Right ventricle myocardium superior (tissue), 1 donor: ENCODE measurements at regions not wholly inside any gene's neighbourhood (a gene's known extent, or its start where the extent isn't known, plus 50 kb on each side); places are given as distances from the start of the nearest gene placed in this dataset.

Experiments used
- ATAC-seq: fragments of 200-7000 bp; cut with Tn5 transposase; one replicate; pipeline ENCODE4 v1.9.1; 2020; ENCODE audit warnings: mild to moderate bottlenecking; ENCODE audit not compliant: poor library complexity
- DNase-seq: peaks from one replicate; pipeline ENCODE4 v3.0.0-alpha.2; 2020
- intact Hi-C: fragments of 100-400 bp; cut with DNase I; formaldehyde crosslinking; loops from one replicate; pipeline ENCODE4 v1.11.2; 2022
- donor health status: DM: no; HTN: yes; CAD: no; lungs with severe emphysema.

DNA sequence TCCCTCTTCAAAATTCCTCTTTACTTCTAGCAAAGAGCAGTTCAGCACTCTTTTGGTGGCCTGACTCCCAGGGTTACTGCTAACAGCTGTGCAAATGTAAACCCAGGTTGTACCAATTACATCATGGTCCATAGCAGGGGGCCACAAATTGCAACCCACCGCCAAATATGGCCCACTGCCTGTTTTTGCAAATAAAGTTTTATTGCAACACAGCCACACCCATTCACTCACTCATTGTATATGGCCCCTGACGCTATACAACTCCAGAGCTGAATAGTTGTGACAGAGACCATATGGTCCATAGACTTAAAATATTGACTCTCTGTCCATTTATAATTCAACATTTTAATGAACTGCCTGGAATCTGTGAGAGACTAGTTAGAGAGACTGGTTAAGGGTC is 233.4 kb downstream of the NFATC2 start:
- intact Hi-C loops, result loop anchor here (10.0 kb wide), 2 partner anchors 84 to 514 kb away; partner anchors contain the start of gene BCAS4
- no peak for ATAC-seq
- no peak for DNase-seq

DNA sequence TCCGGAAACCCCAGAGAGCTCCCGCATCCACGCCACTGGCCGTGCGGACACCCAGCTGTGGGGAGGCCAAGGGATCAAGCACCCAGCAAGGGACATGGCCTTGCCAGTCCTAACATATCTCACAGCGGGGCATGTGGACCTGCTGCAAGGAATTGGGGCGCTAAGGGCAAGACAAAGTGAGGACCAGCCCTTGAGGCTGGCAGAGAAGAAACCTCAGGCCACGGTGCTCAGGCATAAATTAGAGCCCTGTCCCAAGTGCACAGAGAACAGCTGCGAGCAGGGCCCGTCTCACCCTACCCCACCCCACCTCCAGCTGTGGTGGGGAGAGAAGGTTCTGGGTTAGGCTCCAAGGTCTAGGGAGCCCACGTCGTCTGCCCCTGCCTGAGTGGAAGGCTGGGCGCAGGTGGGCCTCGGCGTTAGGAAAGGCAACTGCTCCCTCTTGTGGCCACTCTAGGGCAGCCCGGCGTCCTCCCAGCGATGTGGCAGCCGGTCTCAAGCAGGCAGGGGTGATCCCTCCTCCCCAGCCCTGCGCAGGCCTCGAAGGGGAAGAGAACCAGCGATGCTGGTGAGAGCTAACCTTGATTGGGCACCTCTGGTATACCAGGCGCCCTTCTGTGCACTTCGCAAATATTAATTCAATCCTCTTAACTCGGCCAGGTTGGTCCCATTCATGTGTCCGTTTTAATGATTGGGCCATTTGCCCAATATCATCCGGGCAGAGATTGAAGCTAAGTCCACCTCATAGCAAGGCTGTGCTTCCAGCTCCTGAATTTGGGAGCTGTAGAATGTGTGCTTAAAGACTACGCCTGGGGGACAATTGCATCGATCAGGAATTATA is 235.8 kb downstream of the NFATC2 start:
- DNase-seq (peak; percentile 84), ATAC-seq (peak; percentile 95)
- intact Hi-C loops, result loop anchor here (1.0 to 10.0 kb wide), 3 partner anchors 82 to 512 kb away; partner anchors contain the start of gene BCAS4

DNA sequence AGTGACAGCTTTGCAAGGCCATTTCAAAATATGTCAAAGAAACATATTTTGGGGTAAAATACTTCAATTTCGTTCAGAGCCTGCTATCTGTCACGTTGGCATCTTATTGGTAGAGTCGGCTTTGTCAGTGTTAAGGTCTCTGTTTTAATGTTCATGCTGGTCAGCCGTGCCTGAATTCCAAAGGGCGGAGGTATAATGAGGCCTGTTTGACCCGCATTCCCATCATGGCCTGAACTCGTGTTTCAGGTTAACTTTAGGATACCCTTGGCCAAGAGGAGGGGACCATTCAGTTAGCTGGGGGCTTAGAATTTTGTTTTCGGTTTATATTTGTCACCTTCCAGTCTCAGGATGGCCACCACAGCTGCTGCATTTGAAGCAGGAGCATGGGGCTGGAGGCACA is 236.4 kb downstream of the NFATC2 start:
- ATAC-seq (no peak), DNase-seq (no peak)
- intact Hi-C loops, result loop anchor here (1.0 to 10.0 kb wide), 3 partner anchors 81 to 511 kb away; partner anchors contain the start of gene BCAS4

DNA sequence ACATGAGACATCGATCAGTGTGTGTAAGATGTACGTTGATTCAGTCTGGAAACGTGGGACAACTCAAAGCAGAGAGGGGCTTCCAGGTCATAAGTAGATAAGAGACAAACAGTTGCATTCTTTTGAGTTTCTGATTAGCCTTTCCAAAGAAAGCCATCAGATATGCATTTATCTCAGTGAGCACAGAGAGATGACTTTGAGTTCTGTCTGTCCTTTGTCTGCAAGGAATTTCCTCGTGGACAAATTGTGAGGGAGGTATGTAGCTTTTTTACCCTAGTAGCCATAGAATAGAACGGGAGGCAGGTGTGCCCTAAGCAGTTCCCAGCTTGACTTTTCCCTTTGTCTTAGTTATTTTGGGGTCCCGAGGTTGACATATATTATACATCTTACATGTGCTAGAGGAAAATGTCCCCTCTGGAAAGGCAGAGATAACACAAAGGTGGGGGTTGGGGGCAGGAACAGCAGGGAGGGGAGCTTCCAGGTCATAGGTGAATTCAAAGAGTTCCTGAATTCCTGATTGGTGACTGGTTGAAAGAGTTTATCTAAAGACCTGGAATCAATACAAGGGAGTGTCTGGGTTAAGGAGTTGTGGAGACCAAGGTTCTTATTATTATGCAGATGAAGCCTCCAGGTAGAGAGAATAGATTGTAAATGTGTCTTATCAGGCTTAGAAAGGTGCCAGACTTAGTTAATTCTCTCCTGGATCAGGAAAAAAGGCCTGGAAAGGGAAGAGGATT is 237.0 kb downstream of the NFATC2 start:
- ATAC-seq (no peak), DNase-seq (no peak)
- intact Hi-C loops, result loop anchor here (1.0 to 10.0 kb wide), 3 partner anchors 81 to 511 kb away; partner anchors contain the start of gene BCAS4

DNA sequence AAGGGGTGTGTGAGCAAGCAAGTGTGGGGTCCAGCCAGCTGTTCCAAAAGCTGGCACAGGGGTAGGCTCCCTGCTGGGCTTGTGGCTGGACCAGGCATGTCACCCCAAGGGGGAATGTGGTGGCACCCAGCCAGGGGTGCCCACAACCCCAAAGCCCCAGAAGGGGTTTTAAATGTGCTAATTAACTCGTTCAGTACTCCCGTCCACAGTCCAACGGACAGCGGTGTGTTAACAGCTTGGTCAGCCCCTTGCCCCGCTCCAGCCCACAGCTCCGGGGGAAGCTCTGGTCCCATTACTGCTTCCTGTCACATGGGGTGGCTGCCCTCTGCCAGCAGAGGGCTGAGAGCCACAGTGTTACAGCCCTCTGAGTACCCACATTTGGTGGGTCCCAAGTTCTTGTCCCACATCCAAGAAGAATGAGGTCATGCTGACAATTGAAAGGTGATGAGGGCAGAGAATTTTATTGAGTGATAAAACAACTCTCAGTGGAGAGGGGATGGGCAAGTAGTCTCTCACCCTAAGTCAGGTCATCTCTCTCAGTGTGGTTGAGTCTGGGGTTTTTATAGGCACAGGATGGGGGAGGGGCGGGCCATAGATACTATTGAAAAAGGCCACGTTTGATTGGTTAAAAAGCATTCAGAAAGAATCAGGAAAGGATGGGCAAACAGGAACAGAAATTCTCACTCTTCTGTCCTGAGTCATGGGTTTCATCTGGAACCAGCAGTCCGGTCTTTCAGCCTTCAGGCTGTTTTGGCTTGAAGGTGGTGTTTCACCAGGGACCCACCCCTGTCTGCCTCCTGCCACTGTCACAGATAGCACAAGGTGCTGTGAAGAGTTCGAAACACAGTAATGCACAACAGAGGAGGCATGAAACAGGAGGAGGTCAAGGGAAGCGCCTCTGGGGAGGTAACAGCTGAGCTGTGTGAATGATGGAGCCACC is 238.5 kb downstream of the NFATC2 start:
- DNase-seq (no peak), ATAC-seq (no peak)
- intact Hi-C loops, result loop anchor here (10.0 kb wide), 2 partner anchors 79 to 509 kb away; partner anchors contain the start of gene BCAS4

DNA sequence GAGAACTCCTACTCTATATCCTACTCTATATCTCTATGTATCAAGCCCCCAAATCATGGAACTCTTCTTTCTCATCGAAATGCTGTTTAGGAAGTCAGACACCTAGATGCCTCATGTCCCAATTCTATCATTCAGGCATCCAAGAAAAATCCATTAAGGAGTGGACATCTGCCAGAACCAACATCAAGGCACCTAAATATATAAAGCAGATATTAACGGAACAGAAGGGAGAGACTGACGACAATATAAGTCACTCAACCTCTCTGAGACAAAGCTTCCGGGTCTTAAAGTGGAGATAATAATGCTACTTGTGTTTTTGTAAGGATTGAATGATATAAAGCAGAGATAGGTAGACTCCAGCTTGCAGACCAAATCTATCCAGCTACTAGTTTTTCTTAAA is 241.5 kb downstream of the NFATC2 start:
- no peak for ATAC-seq
- intact Hi-C loops, result loop anchor here (10.0 kb wide), 2 partner anchors 76 to 506 kb away; partner anchors contain the start of gene BCAS4
- DNase-seq, result no peak

DNA sequence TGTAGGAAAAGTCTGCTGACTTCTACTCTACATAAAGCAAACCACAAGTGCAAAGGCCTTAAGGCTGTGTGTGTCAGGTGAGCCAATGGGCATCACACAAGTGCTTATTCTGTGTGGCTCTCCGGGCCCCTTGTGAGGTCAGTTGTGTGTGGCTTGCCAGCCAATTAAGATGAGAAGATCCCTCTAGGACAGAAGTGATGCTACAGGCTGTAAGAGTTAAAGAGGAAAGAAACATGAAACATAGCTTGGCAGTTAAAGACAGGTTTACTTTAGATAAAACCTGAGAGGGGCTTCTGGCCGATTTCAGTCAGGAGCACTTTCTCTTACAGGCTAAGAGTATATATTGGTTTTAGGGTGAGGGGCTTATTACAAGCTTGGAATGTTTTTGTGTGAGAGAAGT is 242.4 kb downstream of the NFATC2 start:
- no peak for ATAC-seq
- no peak for DNase-seq
- intact Hi-C loops, result loop anchor here (10.0 kb wide), 2 partner anchors 75 to 505 kb away; partner anchors contain the start of gene BCAS4

DNA sequence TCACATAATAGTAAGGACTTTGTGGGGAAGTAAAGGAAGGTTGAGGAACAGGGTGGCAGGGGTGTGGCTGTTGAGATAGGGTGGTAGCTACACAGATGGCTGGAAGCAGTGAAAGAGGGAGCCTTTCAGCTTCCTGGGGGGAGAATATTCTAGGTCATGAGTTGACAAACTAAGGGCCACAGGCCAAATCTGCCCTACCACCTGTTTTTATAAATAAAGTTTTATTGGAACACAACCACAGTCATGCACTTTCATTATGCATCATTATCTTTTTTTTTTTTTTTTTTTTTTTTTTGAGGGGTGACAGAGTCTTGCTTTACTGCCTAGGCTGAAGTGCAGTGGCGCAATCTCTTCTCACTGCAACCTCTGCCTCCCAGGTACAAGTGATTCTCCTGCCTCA is 243.1 kb downstream of the NFATC2 start:
- intact Hi-C loops, result no loop called here
- ATAC-seq (no peak), DNase-seq (no peak)

DNA sequence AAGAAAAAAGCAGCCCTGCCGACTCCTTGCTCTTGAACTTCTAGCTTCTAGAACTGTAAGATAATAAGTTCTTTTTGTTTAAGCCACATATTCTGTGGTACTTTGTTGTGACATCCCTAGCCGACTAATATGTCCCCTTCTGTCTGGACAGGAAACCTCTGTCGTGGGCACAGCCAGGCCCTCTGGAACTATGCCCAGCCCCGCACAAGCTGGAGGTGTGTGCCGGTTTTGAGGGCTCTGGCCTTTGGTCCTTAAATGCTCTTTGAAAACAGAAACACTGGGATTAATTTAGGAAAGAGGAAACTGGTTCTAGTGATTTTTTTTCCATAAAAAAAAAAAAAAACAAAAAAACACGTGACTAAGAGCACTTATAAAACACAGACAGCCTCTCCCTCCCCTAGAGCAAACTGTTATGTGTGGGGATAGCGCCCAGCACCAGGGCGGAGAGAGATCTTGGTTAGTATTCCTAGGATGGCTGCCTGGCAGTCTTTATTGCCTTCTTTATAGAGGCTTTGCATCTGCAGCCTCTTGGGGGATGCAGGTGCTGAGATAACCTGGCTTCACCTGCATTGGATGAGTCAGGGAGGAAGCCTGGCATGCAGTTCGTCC is 244.3 kb downstream of the NFATC2 start:
- DNase-seq, result no peak
- no peak for ATAC-seq
- intact Hi-C loops, result no loop called here

DNA sequence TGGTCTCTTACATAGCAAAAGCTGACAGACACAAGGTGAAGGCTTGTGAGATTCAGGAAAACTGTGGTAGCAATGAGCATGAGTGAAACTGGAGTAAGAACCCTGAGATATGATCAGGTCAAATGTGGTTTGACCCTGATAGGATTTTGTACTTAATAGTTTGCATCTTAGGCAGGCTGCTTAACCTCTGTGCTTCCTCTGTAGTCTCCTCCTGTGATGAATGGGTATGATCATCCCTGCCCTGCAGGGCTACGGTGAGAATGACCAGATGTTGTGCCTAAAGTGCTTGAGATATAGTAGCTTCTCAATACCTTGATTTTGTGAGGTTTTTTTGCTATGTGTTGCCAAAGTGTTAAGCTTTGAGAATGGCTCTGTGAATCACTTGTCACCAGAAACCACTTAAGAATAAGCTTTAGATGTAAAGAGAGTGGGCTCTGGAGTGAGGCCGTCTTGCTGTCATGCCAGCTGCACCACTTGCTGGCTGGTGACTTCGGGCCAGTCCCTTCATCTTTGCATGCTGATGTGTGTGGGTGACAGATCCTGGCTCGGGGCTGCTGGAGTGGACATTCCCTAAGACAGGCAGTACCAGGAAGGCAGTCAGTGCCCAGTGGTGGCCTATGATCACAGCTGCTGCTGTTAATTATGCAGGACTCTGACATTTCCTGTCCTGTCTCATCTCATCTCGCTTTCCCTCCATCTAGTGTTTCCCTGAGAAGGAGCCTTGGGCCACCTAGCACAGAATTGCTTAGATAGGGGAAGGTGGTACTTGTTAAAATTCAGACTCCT is 254.7 kb downstream of the NFATC2 start:
- ATAC-seq (no peak), DNase-seq (no peak)
- intact Hi-C loops, result no loop called here

DNA sequence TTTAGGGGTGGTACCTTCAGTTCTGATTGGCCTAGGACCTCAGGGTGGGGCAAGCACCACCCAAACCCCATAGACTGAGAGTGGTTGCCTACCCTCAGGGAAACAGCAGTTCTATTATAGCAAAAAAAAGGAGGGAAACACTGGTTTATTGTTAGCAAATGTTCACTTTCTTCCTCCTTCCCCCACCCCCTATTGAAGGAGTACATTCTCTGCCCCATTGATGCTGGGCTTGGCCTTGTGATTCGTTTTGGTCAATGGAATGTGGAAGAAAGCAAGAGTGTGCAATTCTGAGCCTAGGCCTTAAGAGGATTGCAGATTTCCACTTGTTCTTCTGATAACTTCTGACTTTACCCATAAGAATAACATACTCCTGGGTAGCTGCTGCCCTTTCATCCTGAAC is 255.8 kb downstream of the NFATC2 start:
- no peak for DNase-seq
- ATAC-seq, result no peak
- intact Hi-C loops, result no loop called here

DNA sequence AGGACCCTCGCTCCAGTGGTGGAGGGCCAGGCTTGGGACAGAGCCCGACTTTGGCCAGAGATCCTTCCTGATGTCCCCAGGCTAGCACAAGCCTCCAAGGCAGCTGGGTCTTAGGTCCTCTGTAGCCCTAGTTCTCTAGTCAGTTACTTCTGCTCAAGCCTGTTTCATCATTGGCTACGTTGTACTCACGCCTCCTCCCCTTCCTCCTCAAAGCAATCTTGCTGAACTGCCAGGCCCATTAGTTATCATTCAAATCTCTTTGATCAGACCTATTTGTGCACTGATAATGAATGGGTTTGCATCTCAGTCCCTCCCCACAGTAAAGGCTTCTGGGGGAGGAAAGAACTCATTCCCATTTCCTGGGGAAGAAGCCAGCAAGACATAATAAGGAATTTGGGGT is 256.8 kb downstream of the NFATC2 start:
- intact Hi-C loops, result no loop called here
- DNase-seq (no peak), ATAC-seq (no peak)

DNA sequence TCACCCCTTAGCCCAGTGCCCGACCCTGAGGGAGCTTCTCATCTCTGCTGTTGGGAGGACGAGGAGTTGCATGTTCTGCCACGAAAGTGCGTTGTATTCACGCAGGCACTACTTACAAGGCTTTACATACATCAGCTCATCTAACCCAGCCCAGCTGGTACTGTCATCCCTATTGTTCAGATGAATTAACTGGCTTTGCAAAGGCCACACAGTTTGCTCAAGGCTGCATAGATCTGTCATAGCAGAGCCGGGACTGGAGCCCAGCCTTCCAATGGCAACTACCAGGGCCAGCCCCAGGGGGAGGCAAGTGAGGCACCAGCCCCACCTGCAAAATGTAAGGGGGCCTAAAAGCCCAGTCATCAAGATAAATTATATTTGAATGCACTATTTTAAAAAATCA is 257.6 kb downstream of the NFATC2 start:
- ATAC-seq (no peak), DNase-seq (no peak)
- intact Hi-C loops, result no loop called here

DNA sequence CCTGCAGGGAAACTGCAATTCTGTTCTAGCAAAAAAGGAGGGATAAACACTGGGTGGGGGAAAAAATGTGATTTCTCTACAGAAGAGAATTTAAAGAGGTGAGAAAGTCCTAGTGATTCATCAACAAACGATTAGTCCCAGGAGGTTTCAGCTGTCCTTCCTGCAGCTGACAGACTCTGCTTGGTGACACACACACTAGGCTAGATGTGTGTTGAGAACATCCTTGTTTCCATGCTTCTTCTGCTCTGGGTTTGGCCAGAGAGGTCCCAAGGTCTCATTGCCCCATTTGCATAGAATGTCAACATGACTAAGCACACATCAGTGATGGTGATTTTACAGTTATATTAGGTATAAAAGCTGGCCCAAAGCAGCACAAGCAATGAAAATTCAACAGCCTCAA is 258.3 kb downstream of the NFATC2 start:
- ATAC-seq (no peak), DNase-seq (no peak)
- intact Hi-C loops, result no loop called here

DNA sequence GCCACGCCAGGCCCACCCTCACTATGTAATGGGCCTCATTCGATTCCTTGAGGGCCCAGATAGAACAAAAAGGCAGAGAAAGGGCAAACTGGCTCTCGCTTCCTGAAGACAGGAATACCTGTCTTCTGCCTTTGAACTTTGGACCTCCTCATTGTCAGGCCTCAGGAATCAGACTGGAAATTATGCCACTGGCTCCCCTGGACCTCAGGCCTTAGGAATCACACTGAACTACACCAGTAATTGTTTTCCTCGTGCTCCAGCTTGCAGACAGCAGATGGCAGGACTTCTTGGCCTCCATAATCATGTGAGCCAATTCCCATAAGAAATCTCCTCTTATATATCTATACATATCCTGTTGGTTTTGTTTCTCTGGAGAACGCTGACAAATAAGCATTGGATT is 258.6 kb upstream of the KCNG1 start:
- ATAC-seq (no peak), DNase-seq (no peak)
- intact Hi-C loops, result no loop called here

DNA sequence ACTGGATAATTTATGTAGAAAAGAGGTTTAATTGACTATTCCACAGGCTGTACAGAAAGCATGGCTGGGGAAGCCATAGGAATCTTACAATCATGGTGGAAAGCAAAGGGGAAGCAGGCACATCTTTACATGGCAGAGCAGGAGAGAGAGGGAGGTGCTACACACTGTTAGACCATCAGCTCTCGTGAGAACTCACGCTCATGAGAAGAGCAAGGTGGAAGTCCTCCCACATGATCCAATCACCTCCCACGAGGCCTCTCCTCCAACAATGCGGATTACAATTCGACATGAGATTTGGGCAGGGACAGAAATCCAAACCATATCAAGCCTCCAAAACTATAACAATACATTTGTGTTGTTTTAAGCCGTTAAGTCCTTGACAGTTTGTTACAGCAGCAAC is 257.1 kb upstream of the KCNG1 start:
- ATAC-seq, result no peak
- intact Hi-C loops, result no loop called here
- no peak for DNase-seq

DNA sequence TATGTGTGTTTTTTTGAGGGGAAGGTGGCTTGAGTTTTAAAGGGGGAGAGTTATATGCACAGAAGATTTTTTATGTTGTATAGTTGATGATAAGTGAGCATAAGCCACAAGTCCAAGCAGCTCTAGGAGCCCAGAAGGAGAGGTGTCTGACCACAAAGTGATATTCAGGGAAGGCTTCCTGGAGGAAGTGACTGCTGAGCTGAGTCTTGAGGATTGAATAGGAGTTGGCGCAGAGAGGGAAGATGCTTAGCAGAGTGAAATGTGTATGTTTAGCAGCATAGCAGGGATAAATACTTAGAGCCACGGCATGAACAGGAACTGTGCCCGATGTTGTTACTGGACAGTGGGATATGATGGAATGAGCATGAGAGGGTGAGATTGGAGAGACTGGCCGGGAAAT is 255.1 kb upstream of the KCNG1 start:
- intact Hi-C loops, result no loop called here
- no peak for DNase-seq
- ATAC-seq, result no peak

DNA sequence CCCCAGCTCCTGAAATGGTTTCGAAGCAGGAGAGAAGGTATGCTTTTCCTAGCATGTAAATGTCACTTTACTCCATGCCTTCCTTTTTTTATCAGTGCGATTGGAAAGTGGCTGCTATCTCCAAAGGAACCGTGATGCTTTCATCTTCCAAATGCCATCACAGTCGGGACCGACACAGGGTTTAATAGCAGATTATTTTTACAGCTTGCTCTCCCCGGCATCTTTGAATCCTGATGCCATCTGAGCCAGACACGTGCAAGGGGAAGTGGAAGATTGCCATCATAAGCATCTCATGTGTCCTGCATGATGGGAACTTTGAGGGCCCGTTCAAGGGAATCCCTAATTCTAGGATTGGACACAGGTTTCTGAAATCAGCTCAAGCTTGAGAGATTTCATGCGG is 253.4 kb upstream of the KCNG1 start:
- DNase-seq (no peak), ATAC-seq (no peak)
- intact Hi-C loops, result no loop called here
